ENCODE measurements at regions not wholly inside any gene's neighbourhood (a gene's known extent, or its start where the extent isn't known, plus 50 kb on each side); places are given as distances from the start of the nearest gene placed in this dataset.
"Not testable (repeated sequence)": the region's sequence is repeated elsewhere in the genome, so short reads cannot be mapped to it uniquely, and the experiment has no call there.

DNA sequence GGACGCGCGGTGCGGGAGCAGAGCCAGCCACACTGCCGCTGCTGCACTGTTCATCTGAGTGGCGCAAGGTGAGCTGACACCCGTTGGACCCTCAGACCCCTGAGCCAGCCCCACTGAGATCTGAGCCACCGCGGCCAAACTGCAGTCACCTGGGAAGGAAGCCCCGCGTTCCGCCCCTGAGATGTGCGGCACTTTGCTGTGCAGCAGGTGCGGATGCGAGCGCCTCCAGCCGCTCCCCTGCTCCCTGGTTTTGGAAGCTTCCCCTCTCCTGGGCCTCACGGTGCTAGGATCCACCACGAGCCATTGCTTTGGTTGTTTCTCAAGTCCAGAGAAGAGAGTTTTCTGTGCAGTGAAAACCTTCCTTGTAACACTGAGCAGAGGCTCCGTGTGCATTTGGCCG, 254.1 kb downstream of the ADGRD1 start:
- H3K14ac ChIP-seq (replicated peaks; ENCODE audit: low read depth, low read length); BruUV-seq (replicated peaks); H3K4ac ChIP-seq (ENCODE audit: low read depth, low read length); H4K20me1 ChIP-seq (ENCODE audit: insufficient read depth, low read length); H2AK9ac ChIP-seq (replicated peaks; ENCODE audit: low read depth, low read length, poor library complexity); H4K8ac ChIP-seq (ENCODE audit: low read depth in 2 of 2, low read length in 2 of 2); DNase-seq; intact Hi-C loops (cut with micrococcal nuclease); ATAC-seq (ENCODE audit: low read depth); H2AFZ ChIP-seq (replicated peaks; ENCODE audit: low read length, poor library complexity); H3K23ac ChIP-seq (ENCODE audit: low read depth, low read length); H3K36me3 ChIP-seq (ENCODE audit: control insufficient read depth, insufficient read depth, low read length); H3K27me3 ChIP-seq (ENCODE audit: control insufficient read depth, insufficient read depth, low read length); H4K5ac ChIP-seq (ENCODE audit: low read depth, low read length); H3K4me3 ChIP-seq (ENCODE audit: insufficient read depth, low read depth, low read length); H4K91ac ChIP-seq (ENCODE audit: insufficient read depth, low read depth, low read length); in situ Hi-C loops (cut with MboI; ENCODE audit: low sequenced_read_pairs); H3K56ac ChIP-seq (ENCODE audit: extremely low read depth, insufficient read depth, low read length); dilution Hi-C loops (cut with HindIII; ENCODE audit: low sequenced_read_pairs, unreplicated experiment); H3K4me1 ChIP-seq (ENCODE audit: control insufficient read depth, insufficient read depth, low read length); H2BK20ac ChIP-seq (ENCODE audit: low read depth, low read length); H2BK120ac ChIP-seq (ENCODE audit: low read depth, low read length); CTCF ChIA-PET; POLR2A ChIA-PET (ENCODE audit: unreplicated experiment); H2BK5ac ChIP-seq (ENCODE audit: low read depth, low read length, poor library complexity, severe bottlenecking); H3K9ac ChIP-seq (ENCODE audit: low read depth, low read length); H3K79me1 ChIP-seq (ENCODE audit: low read depth in 1 of 2, low read length in 2 of 2); H3K27ac ChIP-seq (ENCODE audit: insufficient read depth, low read length); H2AK5ac ChIP-seq (ENCODE audit: low read depth, low read length); H3K18ac ChIP-seq (ENCODE audit: low read depth, low read length); H3K9me1 ChIP-seq (ENCODE audit: insufficient read depth, low read length); H2BK15ac ChIP-seq (ENCODE audit: low read depth, low read length); H3K4me2 ChIP-seq (ENCODE audit: low read depth, low read length): not testable (repeated sequence)
- peaks cover 46% of the 10 kb centered on the region for H3K9me3 ChIP-seq (ENCODE audit: control insufficient read depth, insufficient read depth, low read length)
- WGBS, 2 experiments (ENCODE audit: extremely low coverage in 2 of 2, insufficient read length in 1 of 2) = no CpG with 5 or more reads among the region's 21 CpGs

Data from IMR-90 (cell line).